ENCODE measurements at regions not wholly inside any gene's neighbourhood (a gene's known extent, or its start where the extent isn't known, plus 50 kb on each side); places are given as distances from the start of the nearest gene placed in this dataset.

GRCh38 chr16:85448557-85449190 lies 164.4 kb upstream of the GSE1 start (continued):
- TF ChIP-seq E2F5 (CRISPR knock-in tag; conservative IDR thresholded peaks at IDR 0.05), result no peak
- TF ChIP-seq ZBTB10 (CRISPR knock-in tag; IDR thresholded peaks at IDR 0.05; ENCODE audit: borderline replicate concordance), result peak; percentile 67; the same call in 1 of the 2 replicates
- TF ChIP-seq ZNF20 (CRISPR knock-in tag; IDR thresholded peaks at IDR 0.05), result no peak
- TF ChIP-seq HNRNPL (IDR thresholded peaks at IDR 0.05; ENCODE audit: low read depth, low read length), result 0 out of 2 replicates have a peak, but pooled peaks have one; percentile 39
- TF ChIP-seq UBTF (CRISPR knock-in tag; IDR thresholded peaks at IDR 0.05), result peak; percentile 97
